Hematopoietic multipotent progenitor cell treated with erythropoietin and hydrocortisone succinate and interleukin-3 and kit ligand, for 4 days (in vitro differentiated cells): ENCODE measurements at regions not wholly inside any gene's neighbourhood (a gene's known extent, or its start where the extent isn't known, plus 50 kb on each side); places are given as distances from the start of the nearest gene placed in this dataset.
A peak's percentile ranks its signal among the peaks of the same experiment; 100 is the strongest.
"Not testable (repeated sequence)": the region's sequence is repeated elsewhere in the genome, so short reads cannot be mapped to it uniquely, and the experiment has no call there.

Experiments used
- DNase-seq: peaks from one replicate; pipeline ENCODE4 v3.0.0-alpha.2; 2015

DNA sequence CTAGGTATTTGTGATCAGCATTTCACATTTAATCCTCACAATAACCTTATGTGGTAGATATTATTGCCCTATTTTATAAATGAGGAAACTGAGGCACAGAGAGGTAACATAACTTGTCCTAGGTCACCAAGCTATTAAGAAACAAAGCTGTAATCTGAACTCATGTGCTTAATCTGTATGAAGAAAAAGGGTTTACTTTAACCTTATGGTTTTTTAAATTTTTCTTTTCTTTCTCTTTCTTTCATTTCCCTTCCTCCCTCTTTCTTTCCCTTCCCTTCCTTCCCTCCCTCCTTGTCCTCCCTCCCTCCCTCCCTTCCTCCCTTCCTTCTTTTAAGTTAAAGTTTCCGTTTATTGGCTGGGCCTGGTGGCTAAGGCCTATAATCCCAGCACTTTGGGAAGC is 105.2 kb upstream of the AMZ2 start:
- no peak for DNase-seq

DNA sequence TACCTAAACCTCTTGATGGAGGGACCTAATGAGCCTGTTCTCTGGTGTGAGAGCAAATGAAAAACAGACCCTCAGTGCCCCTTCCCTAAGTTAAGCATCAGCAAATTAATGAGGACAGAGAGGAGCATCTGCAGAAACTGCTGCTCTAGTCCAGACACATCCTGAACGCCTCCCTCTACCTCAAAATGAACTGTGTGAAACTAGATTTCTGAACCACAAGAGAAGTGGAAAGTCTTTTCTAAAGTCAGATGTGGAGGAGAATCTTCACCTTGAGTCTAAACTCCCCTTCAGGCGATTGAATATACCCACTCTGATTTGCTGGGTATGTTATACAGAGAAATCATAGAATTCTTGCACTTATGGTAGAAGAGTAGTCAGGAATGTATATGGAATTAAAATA is 104.4 kb upstream of the AMZ2 start:
- no peak for DNase-seq

DNA sequence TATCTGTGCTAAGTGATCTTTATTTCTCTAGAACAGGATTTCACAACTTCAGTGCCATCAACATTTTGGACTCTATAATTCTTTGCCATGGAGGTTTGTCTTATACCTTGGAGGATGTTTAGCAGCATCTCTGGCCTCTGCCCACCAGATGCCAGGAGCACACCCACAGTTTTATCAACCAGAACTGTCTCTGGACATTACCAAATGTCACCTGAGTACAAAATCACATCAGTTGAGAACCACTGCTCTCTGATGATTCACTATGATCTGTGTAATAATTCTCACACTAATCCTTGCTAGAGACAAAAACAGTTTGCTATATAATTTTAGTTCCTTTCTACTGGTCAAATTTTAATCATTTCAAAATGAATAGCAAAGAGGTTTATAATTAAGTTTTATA is 102.8 kb upstream of the AMZ2 start:
- DNase-seq: no peak

DNA sequence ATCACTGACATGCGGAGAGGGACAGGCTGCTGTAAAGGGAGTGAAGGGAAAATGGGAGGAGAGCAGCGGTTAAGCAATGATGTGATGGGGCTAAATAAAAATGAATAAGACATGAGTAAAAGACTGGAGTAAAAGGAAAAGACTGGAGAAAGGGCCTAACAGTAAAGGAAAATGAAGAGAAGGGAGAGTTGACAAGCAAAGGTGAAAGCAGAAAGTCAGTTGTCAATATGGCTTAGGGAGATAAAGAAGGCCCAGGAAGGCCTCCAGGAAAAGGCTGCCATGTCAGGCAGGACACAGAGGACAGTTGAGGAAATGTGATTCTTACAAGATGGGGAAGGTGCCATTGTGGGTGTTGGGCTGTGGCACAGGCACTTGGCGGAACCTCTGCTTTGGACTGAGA is 98.9 kb upstream of the AMZ2 start:
- DNase-seq: no peak

DNA sequence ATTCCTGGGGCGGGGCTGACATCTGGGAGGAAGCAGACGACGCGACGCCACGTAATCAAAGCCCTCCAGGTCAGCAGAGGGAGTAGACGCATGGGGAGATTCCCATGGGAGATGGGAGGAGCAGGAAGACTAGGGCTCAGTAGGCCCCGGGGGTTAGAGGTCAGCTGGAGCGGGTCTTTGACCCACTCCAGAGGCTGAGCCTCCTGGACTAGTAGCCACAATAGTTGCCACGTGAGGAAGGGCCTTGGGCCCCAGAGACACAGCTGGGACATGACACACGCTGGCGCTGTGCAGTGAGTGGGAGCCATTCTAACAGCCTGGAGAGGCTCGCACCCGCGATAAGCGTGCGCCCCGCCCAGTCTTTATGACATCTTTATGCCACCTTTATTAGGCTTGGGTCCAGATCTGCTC is 95.7 kb upstream of the AMZ2 start:
- no peak for DNase-seq

DNA sequence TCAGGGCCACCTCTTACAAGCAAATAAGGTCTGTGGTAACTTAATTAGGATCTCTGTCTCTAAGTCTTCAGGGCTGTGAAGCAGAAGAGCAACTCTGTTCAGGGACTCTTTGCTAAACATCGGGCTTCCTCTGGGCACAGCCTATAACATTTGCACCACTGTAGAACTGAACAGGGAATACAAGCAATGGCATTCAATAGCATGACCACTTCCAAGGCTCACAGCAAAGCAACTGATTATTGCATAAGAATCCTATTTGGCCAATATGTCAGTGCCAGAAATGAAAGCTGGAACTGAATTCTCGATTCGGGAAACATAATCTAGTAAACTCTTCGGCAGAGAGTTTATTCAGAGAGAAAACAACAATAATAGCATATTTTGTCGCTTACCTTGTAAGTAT is 92.2 kb upstream of the AMZ2 start:
- DNase-seq: no peak

DNA sequence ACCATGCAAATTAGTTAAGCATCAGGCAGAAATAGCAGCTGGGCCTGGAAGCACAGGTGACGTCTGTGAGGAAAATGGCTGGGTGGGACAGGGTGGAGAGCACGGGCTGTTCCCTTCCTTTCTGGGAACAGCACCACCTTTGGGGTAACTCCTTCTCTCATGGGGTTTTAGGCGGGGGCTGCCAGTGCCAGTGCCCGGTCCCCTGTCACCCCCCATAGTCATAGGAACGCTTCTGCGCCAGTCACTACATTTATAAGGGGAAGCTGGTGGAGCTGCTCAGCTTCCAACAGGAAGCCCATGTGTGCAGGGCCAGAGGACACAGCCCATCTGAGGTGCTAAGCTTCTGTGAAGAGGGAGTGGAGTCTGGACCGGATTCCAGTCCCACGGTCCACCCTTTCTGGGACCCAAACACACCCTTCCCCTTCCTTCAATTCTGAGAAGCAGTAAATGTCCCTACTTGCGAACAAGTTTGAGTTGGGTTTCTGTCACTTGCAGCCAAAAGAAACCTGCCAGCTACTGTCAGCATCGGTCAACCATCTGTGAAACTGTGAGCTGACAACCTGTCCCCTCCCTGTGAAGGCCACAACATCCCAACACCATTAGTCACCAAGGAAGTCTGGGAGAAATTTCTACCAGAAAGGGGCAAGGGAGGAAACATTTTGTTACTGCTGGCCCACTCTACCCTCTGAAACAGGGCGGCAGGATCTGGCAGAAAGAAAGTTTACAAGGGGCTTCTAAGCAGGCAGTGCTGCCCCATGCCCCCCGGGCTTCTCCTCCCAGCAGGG is 86.0 kb upstream of the AMZ2 start:
- no peak for DNase-seq

DNA sequence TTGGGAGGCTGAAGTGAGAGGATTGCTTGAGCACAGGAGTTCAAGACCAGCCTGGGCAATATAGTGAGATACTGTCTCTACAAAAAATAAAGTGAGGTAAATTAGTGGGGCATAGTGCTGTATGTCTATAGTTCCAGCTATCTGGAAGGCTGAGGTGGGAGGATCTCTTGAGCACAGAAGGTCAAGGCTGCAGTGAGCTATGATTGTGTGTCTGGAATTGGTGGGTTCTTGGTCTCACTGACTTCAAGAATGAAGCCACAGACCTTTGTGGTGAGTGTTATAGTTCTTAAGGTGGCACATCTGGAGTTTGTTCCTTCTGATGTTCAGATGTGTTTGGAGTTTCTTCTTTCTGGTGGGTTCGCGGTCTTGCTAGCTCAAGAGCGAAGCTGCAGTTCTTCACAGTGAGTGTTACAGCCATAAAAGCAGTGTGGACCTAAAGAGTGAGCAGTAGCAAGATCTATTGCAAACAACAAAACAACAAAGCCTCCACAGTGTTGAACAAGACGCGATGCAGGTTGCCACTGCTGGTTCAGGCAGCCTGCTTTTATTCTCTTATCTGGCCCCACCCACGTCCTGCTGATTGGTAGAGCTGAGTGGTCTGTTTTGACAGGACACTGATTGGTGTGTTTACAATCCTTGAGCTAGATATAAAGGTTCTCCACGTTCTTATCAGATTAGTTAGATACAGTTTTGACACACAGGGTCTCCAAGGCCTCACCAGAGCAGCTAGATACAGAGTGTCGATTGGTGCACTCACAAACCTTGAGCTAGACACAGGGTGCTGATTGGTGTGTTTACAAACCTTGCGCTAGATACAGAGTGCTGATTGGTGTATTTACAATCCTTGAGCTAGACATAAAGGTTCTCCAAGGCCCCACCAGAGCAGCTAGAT is 79.3 kb upstream of the AMZ2 start:
- not testable (repeated sequence) for DNase-seq

DNA sequence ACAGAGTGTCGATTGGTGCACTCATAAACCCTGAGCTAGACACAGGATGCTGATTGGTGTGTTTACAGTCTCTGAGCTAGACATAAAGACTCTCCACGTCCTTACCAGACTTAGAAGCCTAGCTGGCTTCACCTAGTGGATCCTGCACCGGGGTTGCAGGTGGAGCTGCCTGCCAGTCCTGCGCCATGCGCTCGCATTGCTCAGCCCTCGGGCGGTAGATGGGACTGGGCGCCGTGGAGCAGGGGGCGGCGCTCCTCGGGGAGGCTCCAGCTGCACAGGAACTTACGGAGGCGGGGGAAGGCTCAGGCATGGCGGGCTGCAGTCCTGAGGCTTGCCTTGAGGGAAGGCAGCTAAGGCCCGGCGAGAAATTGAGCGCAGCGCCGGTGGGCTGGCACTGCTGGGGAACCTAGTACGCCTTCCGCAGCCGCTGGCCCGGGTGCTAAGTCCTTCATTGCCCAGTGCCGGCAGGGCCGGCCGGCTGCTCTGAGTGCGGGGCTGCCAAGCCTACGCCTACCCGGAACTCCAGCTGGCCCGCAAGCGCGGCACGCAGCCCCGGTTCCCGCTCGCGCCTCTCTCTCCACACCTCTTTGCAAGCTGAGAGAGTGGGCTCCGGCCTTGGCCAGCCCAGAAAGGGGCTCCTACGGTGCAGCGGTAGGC is 78.5 kb upstream of the AMZ2 start:
- not testable (repeated sequence) for DNase-seq

DNA sequence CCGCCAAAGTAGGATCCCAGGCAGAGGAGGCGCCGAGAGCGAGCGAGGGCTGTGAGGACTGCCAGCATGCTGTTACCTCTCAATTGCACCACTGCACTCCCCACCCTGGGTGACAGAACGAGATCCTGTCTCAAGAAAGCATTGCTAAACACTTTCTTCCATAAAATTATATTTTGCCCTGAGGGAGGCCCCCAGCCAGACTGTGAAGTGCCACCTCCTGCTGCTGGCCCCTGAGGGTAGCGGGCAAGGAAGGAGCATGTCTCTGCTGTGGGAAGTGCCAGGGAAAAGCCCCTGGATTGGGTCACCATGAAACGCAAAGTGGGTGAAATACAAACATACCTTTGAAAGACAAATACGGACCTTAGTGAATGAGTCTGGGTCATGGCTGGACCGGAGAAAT is 78.0 kb upstream of the AMZ2 start:
- DNase-seq: no peak

DNA sequence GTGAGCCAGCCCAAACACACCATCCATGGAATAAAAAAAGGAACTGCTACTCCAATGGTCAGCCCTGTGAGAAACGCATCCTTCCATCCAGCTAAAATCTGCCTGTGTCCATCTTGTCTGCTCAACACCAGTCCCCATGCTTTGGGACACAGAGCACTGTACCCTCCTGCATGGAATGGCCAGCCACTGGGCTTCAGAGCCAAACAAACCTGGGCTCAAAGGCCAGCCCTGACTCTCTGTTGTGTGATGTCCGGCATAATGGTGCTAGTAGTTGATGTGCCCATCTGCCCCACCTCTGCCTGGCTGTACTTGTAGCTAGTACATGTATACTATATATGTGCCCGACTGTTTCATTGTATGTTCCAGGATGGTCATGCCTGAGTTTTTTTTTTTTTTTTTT is 77.6 kb upstream of the AMZ2 start:
- no peak for DNase-seq

DNA sequence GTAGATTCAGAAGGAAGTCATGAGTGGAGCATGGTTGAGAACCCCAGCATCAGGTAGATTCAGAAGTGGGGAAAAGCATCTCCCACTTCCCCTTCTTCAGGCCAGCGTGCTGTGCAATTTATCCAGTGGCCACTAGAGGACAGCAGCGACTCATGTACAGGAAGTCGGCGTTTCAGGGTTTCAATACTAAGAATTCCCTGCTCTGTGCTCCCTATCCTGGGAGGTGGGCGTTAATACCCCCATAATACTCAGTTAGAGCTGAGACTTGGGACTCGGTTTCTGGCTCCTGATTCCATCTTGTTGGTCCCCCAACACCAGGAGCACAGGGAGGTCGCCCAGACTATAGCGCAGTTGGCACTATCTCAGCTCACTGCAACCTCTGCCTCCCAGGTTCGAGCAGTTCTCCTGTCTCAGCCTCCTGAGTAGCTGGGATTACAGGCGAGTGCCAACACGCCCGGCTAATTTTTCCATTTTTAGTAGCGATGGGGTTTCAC is 75.3 kb upstream of the AMZ2 start:
- peak; percentile 83 for DNase-seq

DNA sequence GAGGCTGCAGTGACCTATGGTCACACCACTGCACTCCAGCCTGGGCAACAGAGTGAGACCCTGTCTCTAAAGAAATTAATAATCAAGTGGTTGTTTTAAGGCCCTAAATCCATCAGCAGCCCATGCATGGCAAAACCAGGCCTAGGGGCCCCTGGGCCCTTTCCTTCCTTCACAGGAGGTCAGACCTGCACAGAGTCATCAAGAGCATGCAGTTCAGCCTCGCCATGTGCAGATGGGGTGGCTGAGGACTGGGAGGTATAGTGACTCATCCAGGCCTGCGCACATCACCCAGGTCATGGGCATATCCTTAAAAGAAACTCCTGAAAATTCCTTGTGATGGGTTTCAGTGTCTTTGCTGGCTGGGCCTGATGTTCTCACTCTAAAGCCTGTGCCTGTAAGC is 72.4 kb upstream of the AMZ2 start:
- DNase-seq: no peak

DNA sequence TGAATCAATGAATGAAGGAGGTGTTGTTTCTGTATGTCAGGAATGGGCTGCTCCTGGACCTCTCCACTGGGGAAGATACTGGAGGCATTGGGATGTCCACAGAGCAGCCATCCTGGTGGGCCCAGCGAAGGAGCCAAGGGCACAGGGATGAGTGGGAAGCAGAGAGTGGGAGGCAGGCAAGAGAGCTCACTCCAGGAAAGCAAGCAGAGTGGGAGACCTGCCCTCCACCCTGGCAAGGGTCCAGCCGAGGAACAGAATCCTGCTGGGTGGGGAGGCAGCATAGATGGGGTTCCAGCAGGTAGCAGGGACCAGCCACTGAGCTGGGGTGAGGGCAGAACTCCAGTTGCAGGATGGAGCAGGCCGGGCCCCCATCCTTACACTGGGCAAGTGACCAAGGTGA is 71.9 kb upstream of the AMZ2 start:
- no peak for DNase-seq

DNA sequence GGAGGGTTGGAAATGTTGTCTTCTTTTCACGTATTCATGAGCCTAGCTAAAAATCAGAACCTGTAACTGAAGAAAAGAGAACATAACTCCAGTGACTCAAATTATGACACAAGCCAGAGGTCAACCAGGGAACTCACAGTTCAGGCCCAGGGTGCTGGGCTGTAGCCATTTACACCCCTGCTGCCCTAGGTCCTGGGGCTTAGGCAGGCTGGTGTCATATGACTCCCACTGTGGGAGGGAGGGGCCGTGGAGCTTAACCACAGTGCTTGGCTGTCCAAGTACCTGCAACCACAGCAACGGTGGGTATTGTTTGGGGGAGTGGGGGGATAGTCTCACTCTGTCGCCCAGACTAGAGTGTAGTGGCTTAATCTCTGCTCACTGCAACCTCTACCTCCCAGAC is 71.1 kb upstream of the AMZ2 start:
- DNase-seq: no peak

DNA sequence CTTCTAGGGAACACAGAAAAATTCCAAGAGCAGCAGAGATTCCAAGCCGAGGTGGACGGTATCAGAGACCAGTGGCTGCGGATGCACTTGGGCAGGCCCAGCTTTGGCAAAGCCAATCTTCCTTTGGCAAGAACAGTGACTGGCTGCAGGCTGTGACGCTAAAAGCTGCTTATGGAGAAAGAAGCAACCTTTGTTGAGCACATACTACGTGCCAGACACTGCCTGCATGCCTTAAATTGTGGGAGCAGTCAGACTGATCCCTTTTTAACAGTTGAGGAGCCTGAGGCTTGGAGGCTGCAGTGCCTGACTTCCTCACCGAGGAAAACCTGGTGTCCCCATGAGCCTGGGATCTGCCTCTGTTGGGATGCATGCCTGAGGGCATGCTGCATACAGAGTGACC is 69.0 kb upstream of the AMZ2 start:
- DNase-seq: no peak

DNA sequence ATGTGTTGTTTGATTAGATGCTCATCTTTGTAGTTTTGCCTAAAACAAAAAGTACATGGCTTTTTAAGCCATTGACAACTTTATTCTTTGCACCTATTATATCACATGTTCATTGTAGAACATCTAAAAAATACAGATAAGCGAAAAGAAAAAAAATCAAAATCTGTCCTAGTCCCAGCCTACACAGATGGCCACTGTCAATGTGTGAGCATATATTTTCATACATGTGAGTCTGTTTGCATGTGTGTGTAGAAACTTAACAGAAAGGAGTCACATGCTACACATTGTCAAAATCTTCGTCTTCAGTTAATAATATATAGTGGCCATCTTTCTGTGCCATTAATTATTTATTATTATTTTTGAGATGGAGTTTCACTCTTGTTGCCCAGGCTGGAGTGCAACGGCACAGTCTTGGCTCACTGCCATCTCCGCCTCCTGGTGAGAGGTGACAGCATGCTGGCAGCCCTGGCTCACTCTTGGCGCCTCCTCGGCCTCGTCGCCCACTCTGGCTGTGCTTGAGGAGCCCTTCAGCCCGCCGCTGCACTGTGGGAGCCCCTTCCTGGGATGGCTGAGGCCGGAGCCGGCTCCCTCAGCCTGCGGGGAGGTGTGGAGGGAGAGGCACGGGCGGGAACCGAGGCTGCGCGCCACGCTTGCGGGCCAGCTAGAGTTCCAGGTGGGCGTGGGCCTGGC is 68.5 kb upstream of the AMZ2 start:
- DNase-seq: no peak

DNA sequence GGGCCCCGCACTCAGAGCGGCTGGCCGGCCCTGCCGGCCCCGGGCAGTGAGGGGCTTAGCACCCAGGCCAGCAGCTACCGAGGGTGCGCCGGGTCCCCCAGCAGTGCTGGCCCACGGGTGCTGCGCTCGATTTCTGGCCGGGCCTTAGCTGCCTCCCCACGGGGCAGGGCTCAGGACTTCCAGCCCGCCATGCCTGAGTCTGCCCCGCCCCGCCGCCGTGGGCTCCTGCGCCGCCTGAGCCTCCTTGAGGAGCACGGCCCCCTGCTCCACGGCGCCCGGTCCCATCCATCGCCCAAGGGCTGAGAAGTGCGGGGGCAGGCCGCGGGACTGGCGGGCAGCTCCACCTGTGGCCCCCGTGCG is 67.9 kb upstream of the AMZ2 start:
- DNase-seq: no peak

DNA sequence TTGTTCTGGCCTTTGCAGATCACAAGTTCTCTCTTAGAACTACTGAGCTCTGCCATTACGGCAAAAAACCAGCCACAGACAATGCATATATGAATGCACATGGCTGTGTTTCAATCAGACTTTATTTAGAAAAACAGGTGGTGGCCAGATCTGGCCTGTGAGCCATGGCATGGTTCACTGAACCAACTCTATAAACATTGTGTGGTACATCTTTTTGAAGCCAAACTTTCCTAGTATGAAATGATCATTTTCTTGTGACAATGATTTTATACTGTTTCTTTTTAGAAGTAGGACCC is 65.9 kb upstream of the AMZ2 start:
- DNase-seq: no peak

DNA sequence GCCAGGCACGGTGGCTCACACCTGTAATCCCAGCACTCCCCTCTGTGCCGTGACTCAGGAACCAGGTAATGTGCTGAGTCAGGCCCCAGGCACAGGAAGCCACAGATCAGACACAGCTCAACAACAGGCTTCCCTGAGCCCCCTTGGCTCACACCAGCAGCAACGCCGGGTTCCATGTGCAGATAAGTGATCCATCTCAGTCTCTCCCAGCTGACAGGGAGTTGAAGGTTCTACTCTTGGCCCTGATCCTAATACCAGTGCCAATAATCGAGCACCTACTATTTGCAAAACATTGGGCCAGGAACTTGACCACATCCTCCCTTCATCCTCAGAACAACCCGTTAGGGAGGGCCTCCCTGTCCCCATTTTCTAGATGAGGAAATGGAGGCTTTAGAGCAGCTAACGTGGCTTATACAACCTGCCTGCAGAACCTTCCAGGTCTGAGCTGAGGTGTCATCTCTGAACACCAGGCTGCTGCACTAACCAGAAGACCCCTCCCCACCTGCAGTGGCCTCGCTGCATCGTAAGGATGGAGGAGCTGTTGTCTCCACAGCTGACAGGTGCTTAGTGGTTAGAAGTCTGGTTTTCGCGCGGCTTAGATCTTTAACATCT is 64.8 kb upstream of the AMZ2 start:
- no peak for DNase-seq

DNA sequence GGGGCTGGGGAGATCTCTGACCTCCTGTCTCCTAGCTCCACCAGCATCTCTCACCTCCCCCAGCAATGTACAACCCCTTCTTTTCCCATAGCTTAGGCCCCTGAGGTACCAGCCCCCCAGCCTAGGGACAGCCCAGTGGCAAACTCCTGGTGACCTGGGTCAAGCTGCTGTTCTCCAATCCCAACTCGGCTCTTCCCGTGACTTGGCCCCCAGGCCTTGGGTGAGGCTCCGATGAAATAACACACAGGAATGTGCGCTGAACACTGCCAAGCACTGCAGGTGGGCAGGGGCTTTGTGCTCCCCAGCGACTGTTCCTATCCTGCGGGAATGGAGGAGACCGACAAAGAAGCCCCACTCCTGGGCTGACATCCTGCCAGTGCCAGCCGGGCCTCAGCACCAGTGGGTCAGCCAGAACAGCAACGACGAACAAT is 63.7 kb upstream of the AMZ2 start:
- DNase-seq: no peak

DNA sequence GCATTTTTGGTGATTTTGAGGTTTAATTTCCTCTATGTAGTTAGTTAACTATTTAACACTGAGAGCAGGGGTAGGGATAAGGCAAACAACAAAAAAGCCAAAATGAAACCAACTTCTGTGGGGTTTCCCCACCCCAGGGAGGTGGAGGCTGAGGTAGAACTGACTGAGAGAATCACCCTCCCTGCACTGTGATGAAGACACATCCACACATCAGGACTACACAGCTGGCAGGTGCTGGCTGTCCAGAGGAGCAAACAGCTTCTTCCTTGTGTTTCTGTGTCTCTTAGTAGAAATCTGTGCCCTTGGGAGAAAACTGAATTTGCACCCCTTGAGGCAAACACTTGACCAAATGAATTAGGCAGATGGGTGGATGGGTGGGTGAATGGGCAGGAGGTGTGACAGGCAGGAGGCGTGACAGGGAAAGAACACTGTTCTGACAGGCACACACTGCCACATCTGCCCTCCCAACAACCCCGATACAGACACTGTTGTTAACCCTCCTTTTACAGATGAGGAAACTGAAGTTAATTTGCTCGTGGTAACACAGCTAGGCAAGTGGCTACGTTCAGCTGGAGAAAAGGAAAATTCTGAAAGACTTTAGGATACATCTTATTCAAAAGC is 62.9 kb upstream of the AMZ2 start:
- no peak for DNase-seq
